ENCODE measurements at regions not wholly inside any gene's neighbourhood (a gene's known extent, or its start where the extent isn't known, plus 50 kb on each side); places are given as distances from the start of the nearest gene placed in this dataset.

GRCh38 chr6:140438346-140438735 is 1063.9 kb upstream of the CITED2 start:
- no peaks in the 10 kb centered on the region for H3K36me3 ChIP-seq
- DNase-seq (ENCODE audit: low spot score): no peak
- TF ChIP-seq POLR2A (IDR thresholded peaks at IDR 0.05) (no peak), POLR2AphosphoS5 (IDR thresholded peaks at IDR 0.05) (no peak)
- TF ChIP-seq, protein P1, sequence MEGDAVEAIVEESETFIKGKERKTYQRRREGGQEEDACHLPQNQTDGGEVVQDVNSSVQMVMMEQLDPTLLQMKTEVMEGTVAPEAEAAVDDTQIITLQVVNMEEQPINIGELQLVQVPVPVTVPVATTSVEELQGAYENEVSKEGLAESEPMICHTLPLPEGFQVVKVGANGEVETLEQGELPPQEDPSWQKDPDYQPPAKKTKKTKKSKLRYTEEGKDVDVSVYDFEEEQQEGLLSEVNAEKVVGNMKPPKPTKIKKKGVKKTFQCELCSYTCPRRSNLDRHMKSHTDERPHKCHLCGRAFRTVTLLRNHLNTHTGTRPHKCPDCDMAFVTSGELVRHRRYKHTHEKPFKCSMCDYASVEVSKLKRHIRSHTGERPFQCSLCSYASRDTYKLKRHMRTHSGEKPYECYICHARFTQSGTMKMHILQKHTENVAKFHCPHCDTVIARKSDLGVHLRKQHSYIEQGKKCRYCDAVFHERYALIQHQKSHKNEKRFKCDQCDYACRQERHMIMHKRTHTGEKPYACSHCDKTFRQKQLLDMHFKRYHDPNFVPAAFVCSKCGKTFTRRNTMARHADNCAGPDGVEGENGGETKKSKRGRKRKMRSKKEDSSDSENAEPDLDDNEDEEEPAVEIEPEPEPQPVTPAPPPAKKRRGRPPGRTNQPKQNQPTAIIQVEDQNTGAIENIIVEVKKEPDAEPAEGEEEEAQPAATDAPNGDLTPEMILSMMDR (IDR thresholded peaks at IDR 0.05): no peak
- no peaks in the 10 kb centered on the region for H3K4me1 ChIP-seq (replicated peaks)
- H3K4me3 ChIP-seq: no peak overlapping the region
- no peaks in the 10 kb centered on the region for H3K27me3 ChIP-seq (replicated peaks; ENCODE audit: insufficient read depth)
- no peaks in the 10 kb centered on the region for H3K9me3 ChIP-seq
- WGBS: 93% methylated on average over 2 of the region's 2 CpGs
- no peak overlapping the region for H3K27ac ChIP-seq
- intact Hi-C loops (cut with DNase I): no loop called here

DNA sequence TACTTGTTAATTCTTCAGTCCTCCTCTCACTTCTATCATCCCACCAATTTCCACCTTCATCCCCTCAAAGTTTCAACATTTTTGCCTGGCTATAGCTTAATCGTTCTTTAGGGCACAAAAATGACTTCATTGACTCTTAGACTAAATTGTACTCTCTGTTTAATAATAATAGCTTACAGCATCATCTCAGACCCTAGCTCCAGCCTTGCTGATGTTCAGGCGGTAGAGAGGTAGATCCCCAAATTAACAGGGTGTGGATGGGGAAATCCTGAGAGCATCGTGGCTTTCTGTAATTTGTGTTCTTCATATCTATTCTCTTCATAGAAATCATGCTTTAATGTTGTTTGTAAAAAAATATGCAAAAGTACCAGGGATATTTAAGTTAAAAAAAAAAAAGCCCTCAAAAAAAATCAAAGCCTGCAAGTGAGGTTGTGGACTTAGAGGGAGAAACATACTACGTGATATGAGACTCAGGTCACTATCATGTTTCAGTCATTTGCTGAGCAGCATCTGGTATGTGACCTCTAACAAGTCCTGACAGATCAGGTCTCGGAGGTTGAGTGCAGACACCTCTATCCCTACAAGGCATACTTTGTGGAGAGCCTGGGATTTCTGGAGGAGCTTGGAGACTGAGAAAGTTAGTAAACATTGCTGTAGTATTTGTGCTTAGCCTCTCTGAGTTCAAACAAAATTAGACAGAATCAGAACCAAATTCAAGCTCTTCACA is 1063.3 kb upstream of the CITED2 start:
- Histone ChIP-seq H3K4me3 (no peak overlapping the region), H3K27me3 (replicated peaks; ENCODE audit: insufficient read depth) (no peaks in the 10 kb centered on the region), H3K4me1 (replicated peaks) (no peaks in the 10 kb centered on the region), H3K27ac (no peak overlapping the region), H3K9me3 (no peaks in the 10 kb centered on the region), H3K36me3 (no peaks in the 10 kb centered on the region)
- WGBS: 72% methylated on average over 5 of the region's 5 CpGs
- TF ChIP-seq, protein P1 (IDR thresholded peaks at IDR 0.05): no peak
- TF ChIP-seq POLR2AphosphoS5 (IDR thresholded peaks at IDR 0.05) (no peak), POLR2A (IDR thresholded peaks at IDR 0.05) (no peak)
- intact Hi-C loops (cut with DNase I): no loop called here
- no peak for DNase-seq (ENCODE audit: low spot score)

- Histone ChIP-seq H3K27ac (no peak overlapping the region), H3K4me1 (replicated peaks) (no peaks in the 10 kb centered on the region), H3K9me3 (no peaks in the 10 kb centered on the region), H3K4me3 (no peak overlapping the region), H3K36me3 (no peaks in the 10 kb centered on the region), H3K27me3 (replicated peaks; ENCODE audit: insufficient read depth) (no peaks in the 10 kb centered on the region)
- intact Hi-C loops (cut with DNase I): no loop called here
- no peak for DNase-seq (ENCODE audit: low spot score)
- TF ChIP-seq POLR2A (IDR thresholded peaks at IDR 0.05) (no peak), POLR2AphosphoS5 (IDR thresholded peaks at IDR 0.05) (no peak)
- TF ChIP-seq, protein P1 (IDR thresholded peaks at IDR 0.05): no peak
- WGBS: 55% methylated on average over 2 of the region's 2 CpGs
Measured at GRCh38 chr6:140436023-140436811, 1061.8 kb upstream of the CITED2 start.

DNA sequence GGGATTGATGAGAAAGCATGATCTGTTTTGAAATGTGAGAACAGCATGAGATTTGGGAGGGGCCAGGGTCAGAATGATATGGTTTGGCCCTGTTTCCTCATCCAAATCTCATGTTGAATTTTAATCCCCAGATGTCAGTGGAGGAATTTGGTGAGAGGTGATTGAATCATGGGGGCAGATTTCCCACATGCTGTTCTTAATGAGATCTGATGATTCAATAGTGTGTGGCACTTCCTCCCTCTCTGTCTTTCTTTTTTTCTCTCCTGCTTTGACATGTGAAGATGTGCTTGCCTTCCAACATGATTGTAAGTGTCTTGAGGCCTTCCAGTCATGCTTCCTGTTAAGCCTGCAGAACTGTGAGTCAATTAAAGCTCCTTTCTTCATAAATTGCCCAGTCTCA is 1060.3 kb upstream of the CITED2 start:
- Histone ChIP-seq H3K27me3 (replicated peaks; ENCODE audit: insufficient read depth) (no peaks in the 10 kb centered on the region), H3K4me1 (replicated peaks) (no peaks in the 10 kb centered on the region), H3K9me3 (no peaks in the 10 kb centered on the region), H3K4me3 (no peak overlapping the region), H3K36me3 (no peaks in the 10 kb centered on the region), H3K27ac (no peak overlapping the region)
- no peak for DNase-seq (ENCODE audit: low spot score)
- intact Hi-C loops (cut with DNase I): no loop called here
- TF ChIP-seq, protein P1 (IDR thresholded peaks at IDR 0.05): no peak
- TF ChIP-seq POLR2A (IDR thresholded peaks at IDR 0.05) (no peak), POLR2AphosphoS5 (IDR thresholded peaks at IDR 0.05) (no peak)
